ENCODE measurements at regions not wholly inside any gene's neighbourhood (a gene's known extent, or its start where the extent isn't known, plus 50 kb on each side); places are given as distances from the start of the nearest gene placed in this dataset.
A peak's percentile ranks its signal among the peaks of the same experiment; 100 is the strongest.

DNA sequence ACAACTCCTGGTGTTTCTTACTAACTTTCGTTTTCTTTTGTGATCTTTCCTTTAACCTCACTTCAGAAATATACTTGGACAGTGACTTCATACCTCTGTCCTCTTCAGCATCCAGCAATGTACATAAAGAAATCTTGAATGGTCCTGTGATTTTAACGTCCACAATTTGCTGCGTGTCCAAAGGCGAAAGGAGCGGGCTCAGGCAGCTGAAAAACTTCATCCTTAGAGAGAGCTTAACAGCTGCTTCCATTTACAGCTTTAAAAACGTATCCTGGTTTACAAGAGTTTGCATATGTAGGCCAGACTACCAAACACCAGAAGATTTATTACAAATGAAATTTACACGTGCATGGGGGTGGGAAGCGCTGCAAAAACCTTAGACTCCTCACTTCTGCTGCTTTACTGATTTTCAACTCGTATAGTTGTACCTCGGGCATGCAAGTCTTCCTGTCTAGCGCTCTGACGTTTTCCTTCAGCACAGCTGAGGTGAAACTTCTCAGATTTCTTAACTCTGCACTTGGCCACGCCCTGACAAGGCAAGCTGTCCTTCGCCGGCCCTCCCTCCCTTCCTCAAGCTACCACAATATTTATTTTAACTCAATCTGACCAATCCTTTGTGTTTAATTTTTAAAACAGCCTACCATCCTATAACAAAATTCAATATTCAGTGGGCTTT, 406.4 kb downstream of the FAM47A start:
- peak; percentile 37 for DNase-seq

- no peak for DNase-seq
Observed at GRCh38 chrX:33721927-33722326, 410.2 kb downstream of the FAM47A start.

DNA sequence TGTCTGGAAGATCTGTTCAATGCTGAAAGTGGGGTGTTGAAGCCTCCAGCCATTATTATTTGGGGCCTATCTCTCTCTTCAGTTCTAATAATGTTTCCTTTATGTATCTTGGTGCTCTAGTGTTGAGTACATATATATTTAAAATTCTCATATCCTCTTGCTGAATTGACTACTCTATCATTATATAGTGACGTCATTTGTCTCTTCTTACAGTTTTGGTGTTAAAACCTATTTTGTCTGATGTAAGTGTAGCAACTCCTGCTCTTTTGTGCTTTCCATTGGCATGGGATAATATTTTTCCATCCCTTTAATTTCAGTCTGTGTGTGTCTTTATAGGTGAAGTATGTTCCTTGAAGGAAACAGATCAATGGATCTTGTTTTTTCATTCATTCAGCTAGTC, 446.0 kb downstream of the FAM47A start:
- no peak for DNase-seq
